ENCODE measurements at regions not wholly inside any gene's neighbourhood (a gene's known extent, or its start where the extent isn't known, plus 50 kb on each side); places are given as distances from the start of the nearest gene placed in this dataset.

DNA sequence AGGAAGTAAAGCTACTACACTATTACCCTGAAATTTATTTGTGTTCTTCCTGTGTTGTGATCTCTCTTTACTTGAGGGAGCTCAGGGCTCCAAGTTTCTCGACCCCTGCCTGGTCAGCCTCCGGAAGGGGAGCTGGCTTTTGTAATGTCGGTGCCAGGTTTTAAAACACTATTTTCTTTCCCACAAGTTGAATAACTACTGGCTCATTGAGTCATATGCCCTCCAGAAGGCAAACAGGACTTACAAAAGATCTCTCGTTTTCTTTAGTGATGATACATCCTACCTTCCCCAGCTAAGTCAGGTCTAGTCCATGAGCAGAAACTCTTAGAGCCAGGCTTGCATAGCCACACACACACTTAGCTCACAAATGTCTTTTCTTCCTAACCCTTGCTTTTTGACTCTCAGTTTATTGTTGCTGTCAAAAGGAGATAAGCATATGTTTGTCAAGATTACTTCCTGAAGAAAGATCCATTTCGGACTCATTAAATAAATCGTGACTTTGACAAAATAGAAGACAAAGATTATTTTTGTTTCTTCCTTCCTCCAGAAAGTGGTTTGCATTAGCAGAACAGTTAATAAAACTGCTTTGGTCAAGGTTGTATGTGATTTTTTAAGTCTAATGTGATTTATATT, 209.8 kb upstream of the FLRT2 start:
- Histone ChIP-seq H3K9ac (ENCODE audit: low read length in 3 of 3) (no peak overlapping the region), H3K4me1 (ENCODE audit: control insufficient read depth in 2 of 3, insufficient read depth in 2 of 3, low read depth in 1 of 3, low read length in 3 of 3) (no peaks in the 10 kb centered on the region), H3K27ac (ENCODE audit: low read depth in 2 of 2, low read length in 2 of 2) (no peak overlapping the region), H3K9me3 (ENCODE audit: control insufficient read depth in 2 of 3, insufficient read depth in 1 of 3, low read length in 3 of 3) (no peaks in the 10 kb centered on the region), H3K4me3 (ENCODE audit: low read length in 3 of 3) (no peak overlapping the region), H3K27me3 (ENCODE audit: control insufficient read depth, insufficient read depth, low read length) (no peaks in the 10 kb centered on the region), H3K36me3 (ENCODE audit: control insufficient read depth in 2 of 3, insufficient read depth in 3 of 3, low read length in 3 of 3) (no peaks in the 10 kb centered on the region)
- DNase-seq (peak in 1 of 5 donors; percentile 20), FAIRE-seq (no peak)
- intact Hi-C loops (cut with DNase I): no loop called here
- TF ChIP-seq, protein P1, sequence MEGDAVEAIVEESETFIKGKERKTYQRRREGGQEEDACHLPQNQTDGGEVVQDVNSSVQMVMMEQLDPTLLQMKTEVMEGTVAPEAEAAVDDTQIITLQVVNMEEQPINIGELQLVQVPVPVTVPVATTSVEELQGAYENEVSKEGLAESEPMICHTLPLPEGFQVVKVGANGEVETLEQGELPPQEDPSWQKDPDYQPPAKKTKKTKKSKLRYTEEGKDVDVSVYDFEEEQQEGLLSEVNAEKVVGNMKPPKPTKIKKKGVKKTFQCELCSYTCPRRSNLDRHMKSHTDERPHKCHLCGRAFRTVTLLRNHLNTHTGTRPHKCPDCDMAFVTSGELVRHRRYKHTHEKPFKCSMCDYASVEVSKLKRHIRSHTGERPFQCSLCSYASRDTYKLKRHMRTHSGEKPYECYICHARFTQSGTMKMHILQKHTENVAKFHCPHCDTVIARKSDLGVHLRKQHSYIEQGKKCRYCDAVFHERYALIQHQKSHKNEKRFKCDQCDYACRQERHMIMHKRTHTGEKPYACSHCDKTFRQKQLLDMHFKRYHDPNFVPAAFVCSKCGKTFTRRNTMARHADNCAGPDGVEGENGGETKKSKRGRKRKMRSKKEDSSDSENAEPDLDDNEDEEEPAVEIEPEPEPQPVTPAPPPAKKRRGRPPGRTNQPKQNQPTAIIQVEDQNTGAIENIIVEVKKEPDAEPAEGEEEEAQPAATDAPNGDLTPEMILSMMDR (IDR thresholded peaks at IDR 0.05; ENCODE audit: borderline replicate concordance, extremely low read depth, insufficient read depth): no peak

DNA sequence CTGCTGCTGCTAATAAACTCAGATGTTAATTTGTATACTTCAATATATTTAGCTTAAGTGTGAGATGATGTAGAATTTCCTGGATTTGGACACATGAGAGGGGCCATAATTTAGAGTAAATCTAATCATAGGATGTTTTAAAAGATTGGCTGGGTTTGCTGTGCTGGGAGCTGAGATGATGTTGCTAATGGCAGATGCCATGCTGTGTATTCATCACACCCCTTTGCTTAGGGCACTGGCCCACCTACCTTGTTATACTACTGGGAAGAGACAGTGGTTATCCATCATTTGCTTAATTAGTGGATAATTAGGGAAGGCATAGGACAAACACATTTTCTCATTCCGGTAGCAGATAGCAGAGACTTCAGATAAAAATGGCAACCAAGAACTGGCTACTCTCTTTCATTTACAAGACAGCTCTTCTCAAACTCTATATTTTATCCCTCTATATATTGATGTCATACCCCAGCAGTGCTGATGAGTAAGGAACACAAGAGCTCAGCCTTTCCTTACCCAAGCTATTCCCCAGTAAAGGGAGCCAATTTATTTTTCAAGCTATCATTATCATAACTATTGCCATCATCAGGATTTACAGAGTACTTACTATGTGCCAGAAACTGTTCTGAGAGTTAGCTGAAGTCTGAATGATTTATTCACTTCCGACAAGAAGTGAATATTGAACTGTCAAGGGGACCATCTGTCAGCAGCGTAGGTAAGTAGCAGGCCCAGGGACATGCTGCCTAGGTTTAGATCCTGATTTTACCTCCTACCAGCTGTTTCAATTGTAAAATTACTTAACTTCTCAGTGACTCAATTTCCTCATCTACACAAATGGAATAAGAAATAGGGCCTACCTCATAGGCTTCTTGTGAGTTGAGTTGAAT, 204.6 kb upstream of the FLRT2 start:
- H3K4me1 ChIP-seq (ENCODE audit: control insufficient read depth in 2 of 3, insufficient read depth in 2 of 3, low read depth in 1 of 3, low read length in 3 of 3): no peaks in the 10 kb centered on the region
- H3K4me3 ChIP-seq (ENCODE audit: low read length in 3 of 3): no peak overlapping the region
- DNase-seq (no peak), FAIRE-seq (no peak)
- intact Hi-C loops (cut with DNase I): no loop called here
- no peak overlapping the region for H3K9ac ChIP-seq (ENCODE audit: low read length in 3 of 3)
- H3K36me3 ChIP-seq (ENCODE audit: control insufficient read depth in 2 of 3, insufficient read depth in 3 of 3, low read length in 3 of 3): no peaks in the 10 kb centered on the region
- no peaks in the 10 kb centered on the region for H3K27me3 ChIP-seq (ENCODE audit: control insufficient read depth, insufficient read depth, low read length)
- H3K9me3 ChIP-seq (ENCODE audit: control insufficient read depth in 2 of 3, insufficient read depth in 1 of 3, low read length in 3 of 3): no peaks in the 10 kb centered on the region
- H3K27ac ChIP-seq (ENCODE audit: low read depth in 2 of 2, low read length in 2 of 2): no peak overlapping the region
- TF ChIP-seq, protein P1 (IDR thresholded peaks at IDR 0.05; ENCODE audit: borderline replicate concordance, extremely low read depth, insufficient read depth): no peak

DNA sequence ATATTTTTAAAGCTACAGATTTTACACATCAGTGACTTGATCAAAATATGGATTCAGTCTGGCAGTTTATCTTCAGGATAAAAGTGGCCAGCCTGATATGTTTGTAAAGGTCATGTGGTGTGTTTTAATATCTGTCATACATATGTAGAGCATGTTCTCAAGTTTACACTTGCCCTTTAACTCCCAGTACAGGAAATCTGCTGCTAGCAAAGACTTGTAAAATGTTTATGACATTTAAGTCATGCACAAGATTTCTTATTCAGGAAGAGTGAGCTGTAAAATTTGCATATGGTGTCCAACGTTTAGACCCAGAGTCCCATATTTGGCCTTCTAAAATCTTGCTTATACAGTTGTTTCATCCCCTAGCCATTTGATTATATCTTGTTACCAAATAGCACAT, 197.5 kb upstream of the FLRT2 start:
- intact Hi-C loops (cut with DNase I): no loop called here
- TF ChIP-seq, protein P1 (IDR thresholded peaks at IDR 0.05; ENCODE audit: borderline replicate concordance, extremely low read depth, insufficient read depth): no peak

More for the DNA sequence above, 197.5 kb upstream of the FLRT2 start:
- DNase-seq (no peak), FAIRE-seq (no peak)
- Histone ChIP-seq H3K9me3 (ENCODE audit: control insufficient read depth in 2 of 3, insufficient read depth in 1 of 3, low read length in 3 of 3) (no peaks in the 10 kb centered on the region), H3K36me3 (ENCODE audit: control insufficient read depth in 2 of 3, insufficient read depth in 3 of 3, low read length in 3 of 3) (no peaks in the 10 kb centered on the region), H3K9ac (ENCODE audit: low read length in 3 of 3) (no peak overlapping the region), H3K4me1 (ENCODE audit: control insufficient read depth in 2 of 3, insufficient read depth in 2 of 3, low read depth in 1 of 3, low read length in 3 of 3) (no peaks in the 10 kb centered on the region), H3K27ac (ENCODE audit: low read depth in 2 of 2, low read length in 2 of 2) (no peak overlapping the region), H3K4me3 (ENCODE audit: low read length in 3 of 3) (no peak overlapping the region), H3K27me3 (ENCODE audit: control insufficient read depth, insufficient read depth, low read length) (no peaks in the 10 kb centered on the region)

All from kidney (tissue), 13 donors.